ENCODE measurements at regions not wholly inside any gene's neighbourhood (a gene's known extent, or its start where the extent isn't known, plus 50 kb on each side); places are given as distances from the start of the nearest gene placed in this dataset.
"Not testable (repeated sequence)": the region's sequence is repeated elsewhere in the genome, so short reads cannot be mapped to it uniquely, and the experiment has no call there.

GRCh38 chr13:95430525-95430924, 122.0 kb upstream of the CLDN10 start:
- TF ChIP-seq YY1 (IDR thresholded peaks at IDR 0.05; ENCODE audit: insufficient read depth, insufficient read length); SUZ12 (IDR thresholded peaks at IDR 0.05; ENCODE audit: extremely low read depth, insufficient read depth, insufficient read length): not testable (repeated sequence)

All from NT2/D1 (cell line).